A549 (cell line): ENCODE measurements at regions not wholly inside any gene's neighbourhood (a gene's known extent, or its start where the extent isn't known, plus 50 kb on each side); places are given as distances from the start of the nearest gene placed in this dataset.
"Not testable (repeated sequence)": the region's sequence is repeated elsewhere in the genome, so short reads cannot be mapped to it uniquely, and the experiment has no call there.

Experiments used
- ATAC-seq, 2 experiments: fragments of 200-7000 bp in 1 of 2; fragments of >200 bp in 1 of 2; cut with Nextera tagmentation in 1 of 2; cut with Tn5 transposase in 1 of 2; 3 replicates each; pipeline versions ENCODE4 v1.8.0 to v1.9.1; 2018 to 2020; ENCODE audit warnings: mild to moderate bottlenecking in 1 of 2, moderate library complexity in 1 of 2
- CTCF ChIA-PET: fragments of 300-600 bp; sonication (Branson Sonifier 250); formaldehyde crosslinking; extraction: SDS; loops from one replicate; lab custom pipeline; 2021; ENCODE audit warnings: antibody characterized with exemption, inconsistent platforms; lab: Yijun Ruan, JAX
- POLR2A ChIA-PET: fragments of 350-600 bp; formaldehyde crosslinking; extraction: SDS; loops from one replicate; lab custom pipeline; 2021; ENCODE audit warnings: antibody characterized with exemption, inconsistent platforms; lab: Yijun Ruan, JAX
- DNase-seq, 2 experiments: peaks; one replicate each; pipeline versions ENCODE4 v3.0.0 to v3.0.0-alpha.2; 2011 to 2016; ENCODE audit warnings: low read depth in 1 of 2, low spot score in 1 of 2
- FAIRE-seq: peaks from 2 replicates; lab custom pipeline; 2011; peaks lifted over from hg19 to GRCh38; lab: Jason Lieb, UNC
- H3K27ac ChIP-seq, 2 experiments: fragments of >200 bp; sonication (Bioruptor Twin); formaldehyde crosslinking; 3 replicates each; pipeline ENCODE4 v1.5.1; 2016 to 2017
- H3K4me1 ChIP-seq: fragments of >200 bp; sonication (Bioruptor Twin); formaldehyde crosslinking; 3 replicates; pipeline ENCODE4 v1.6.1; 2016
- H3K4me2 ChIP-seq: fragments of >200 bp; sonication (Bioruptor Twin); formaldehyde crosslinking; 3 replicates; pipeline ENCODE4 v1.6.1; 2016
- H3K4me3 ChIP-seq: fragments of >200 bp; sonication (Bioruptor Twin); formaldehyde crosslinking; 3 replicates; pipeline ENCODE4 v1.5.1; 2016
- H3K9me3 ChIP-seq: fragments of >200 bp; sonication (Bioruptor Twin); formaldehyde crosslinking; 3 replicates; pipeline ENCODE4 v1.6.1; 2016
- BHLHE40 ChIP-seq: IDR thresholded peaks from 2 replicates; pipeline ENCODE4 v1.6.1; 2012; ENCODE audit warnings: low read depth, low read length, inconsistent platforms
- CBX2 ChIP-seq: fragments of 200-600 bp; sonication (generic); IDR thresholded peaks from 2 replicates; pipeline ENCODE4 v1.6.1; 2016; ENCODE audit warnings: low read depth, mild to moderate bottlenecking, borderline replicate concordance
- E2F6 ChIP-seq: IDR thresholded peaks from 2 replicates; pipeline ENCODE4 v1.6.1; 2012; ENCODE audit warnings: low read depth, borderline replicate concordance
- EHMT2 ChIP-seq: fragments of 200-600 bp; sonication (generic); IDR thresholded peaks from 2 replicates; pipeline ENCODE4 v1.6.1; 2016; ENCODE audit warnings: antibody characterized with exemption, low read depth, mild to moderate bottlenecking, moderate library complexity
- EP300 ChIP-seq, 2 experiments: fragments of >200 bp; sonication (Bioruptor Twin); formaldehyde crosslinking; IDR thresholded peaks; 2 replicates in 1 of 2; 3 replicates in 1 of 2; pipeline ENCODE4 v1.6.1; 2016 to 2017
- FOSB ChIP-seq: fragments of 250-450 bp; sonication (Bioruptor Pico); IDR thresholded peaks from 2 replicates; pipeline ENCODE4 v1.5.0; 2020; ENCODE audit warnings: mild to moderate bottlenecking, moderate library complexity
- GATA3 ChIP-seq: IDR thresholded peaks from 2 replicates; pipeline ENCODE4 v1.6.1; 2012; ENCODE audit warnings: borderline replicate concordance
- HDAC2 ChIP-seq: fragments of 200-600 bp; sonication (generic); IDR thresholded peaks from 2 replicates; pipeline ENCODE4 v1.6.1; 2016
- HOXB13 ChIP-seq: fragments of 250-450 bp; sonication (Bioruptor Pico); IDR thresholded peaks from 2 replicates; pipeline ENCODE4 v1.5.0; 2020; ENCODE audit warnings: low read depth, mild to moderate bottlenecking, moderate library complexity
- MAFK ChIP-seq: fragments of 450-650 bp; IDR thresholded peaks from 2 replicates; pipeline ENCODE4 v1.6.1; 2014; ENCODE audit not compliant: partially characterized antibody
- NPAS2 ChIP-seq: fragments of 250-450 bp; sonication (Bioruptor Pico); IDR thresholded peaks from 2 replicates; pipeline ENCODE4 v1.8.0; 2022; ENCODE audit warnings: mild to moderate bottlenecking, moderate library complexity, borderline replicate concordance
- PBX3 ChIP-seq: IDR thresholded peaks from 2 replicates; pipeline ENCODE4 v1.6.1; 2012
- PHF8 ChIP-seq: fragments of 200-600 bp; sonication (generic); IDR thresholded peaks from 2 replicates; pipeline ENCODE4 v1.6.1; 2016; ENCODE audit warnings: low read depth, mild to moderate bottlenecking, antibody characterized with exemption, moderate library complexity, borderline replicate concordance
- POLR2A ChIP-seq: IDR thresholded peaks from 2 replicates; pipeline ENCODE4 v1.6.1; 2012; ENCODE audit warnings: mild to moderate bottlenecking, low read length
- RCOR1 ChIP-seq: fragments of 150-350 bp; IDR thresholded peaks from 2 replicates; pipeline ENCODE4 v1.6.1; 2014; ENCODE audit warnings: antibody characterized with exemption, low read length, low read depth
- RFX5 ChIP-seq: fragments of 450-650 bp; IDR thresholded peaks from 2 replicates; pipeline ENCODE4 v1.7.1; 2014; ENCODE audit warnings: antibody characterized with exemption, mild to moderate bottlenecking, moderate library complexity
- SREBF2 ChIP-seq: fragments of 450-650 bp; IDR thresholded peaks from 2 replicates; pipeline ENCODE4 v1.6.1; 2014; ENCODE audit warnings: mild to moderate bottlenecking, moderate library complexity
- ZFP36 ChIP-seq: fragments of 450-650 bp; IDR thresholded peaks from 2 replicates; pipeline ENCODE4 v1.6.1; 2014; ENCODE audit warnings: borderline replicate concordance; ENCODE audit not compliant: partially characterized antibody
- ZNF302 ChIP-seq: fragments of 250-450 bp; sonication (Bioruptor Pico); IDR thresholded peaks from 2 replicates; pipeline ENCODE4 v1.9.0; 2021; ENCODE audit warnings: inconsistent platforms, mild to moderate bottlenecking, moderate library complexity
- ZSCAN20 ChIP-seq: fragments of 250-450 bp; sonication (Bioruptor Pico); IDR thresholded peaks from 2 replicates; pipeline ENCODE4 v1.8.0; 2022; ENCODE audit warnings: mild to moderate bottlenecking, moderate library complexity
- whole genome bisulfite sequencing: methylation state at CpG from one replicate; pipeline ENCODE4 v1.1.6; 2017; ENCODE audit errors: missing lambda C conversion rate; 5-methylcytosine and 5-hydroxymethylcytosine counted together
- TF ChIP-seq, protein P1 (sequence below): fragments of 250-450 bp; sonication (Bioruptor Pico); IDR thresholded peaks from 2 replicates; pipeline ENCODE4 v1.5.0; 2020; ENCODE audit warnings: low read depth, mild to moderate bottlenecking, moderate library complexity

DNA sequence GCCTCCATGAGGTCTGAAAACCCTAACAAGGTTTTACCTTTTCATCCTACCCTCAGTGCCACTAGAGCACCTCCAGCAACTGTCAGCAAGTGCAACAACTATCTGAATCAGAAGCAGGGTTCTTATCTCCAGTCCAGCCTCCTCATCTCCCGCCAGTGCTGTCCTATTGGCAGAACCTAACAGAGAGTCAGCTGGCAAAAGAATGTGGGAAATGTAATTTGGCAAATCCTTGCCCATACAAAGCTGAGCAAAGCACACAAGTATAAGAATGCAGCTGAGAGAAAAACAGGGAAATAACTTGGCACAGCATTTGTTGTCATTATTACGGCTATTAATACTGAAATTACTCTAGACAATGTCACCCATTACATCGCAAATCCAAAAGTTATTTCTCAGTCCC is 124.2 kb downstream of the ATP6V1G3 start (continued):
- TF ChIP-seq PBX3 (no peak), BHLHE40 (no peak), SREBF2 (no peak)

- Histone ChIP-seq H3K27ac (no peak overlapping the region), H3K9me3 (no peaks in the 10 kb centered on the region), H3K4me3 (no peak overlapping the region), H3K4me2 (no peak overlapping the region), H3K4me1 (no peaks in the 10 kb centered on the region)
- CTCF ChIA-PET: no interaction called here
- TF ChIP-seq MAFK: peak; percentile 56
- TF ChIP-seq, protein P1, sequence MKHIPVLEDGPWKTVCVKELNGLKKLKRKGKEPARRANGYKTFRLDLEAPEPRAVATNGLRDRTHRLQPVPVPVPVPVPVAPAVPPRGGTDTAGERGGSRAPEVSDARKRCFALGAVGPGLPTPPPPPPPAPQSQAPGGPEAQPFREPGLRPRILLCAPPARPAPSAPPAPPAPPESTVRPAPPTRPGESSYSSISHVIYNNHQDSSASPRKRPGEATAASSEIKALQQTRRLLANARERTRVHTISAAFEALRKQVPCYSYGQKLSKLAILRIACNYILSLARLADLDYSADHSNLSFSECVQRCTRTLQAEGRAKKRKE: no peak
- no peak for TF ChIP-seq ZSCAN20
- TF ChIP-seq ZNF302 (CRISPR knock-in tag): no peak
- TF ChIP-seq HDAC2: no peak
- FAIRE-seq (no peak), ATAC-seq (no peak), DNase-seq (no peak)
- POLR2A ChIA-PET: no interaction called here
These were observed 129.2 kb downstream of the ATP6V1G3 start for GRCh38 chr1:198411240-198411639.

DNA sequence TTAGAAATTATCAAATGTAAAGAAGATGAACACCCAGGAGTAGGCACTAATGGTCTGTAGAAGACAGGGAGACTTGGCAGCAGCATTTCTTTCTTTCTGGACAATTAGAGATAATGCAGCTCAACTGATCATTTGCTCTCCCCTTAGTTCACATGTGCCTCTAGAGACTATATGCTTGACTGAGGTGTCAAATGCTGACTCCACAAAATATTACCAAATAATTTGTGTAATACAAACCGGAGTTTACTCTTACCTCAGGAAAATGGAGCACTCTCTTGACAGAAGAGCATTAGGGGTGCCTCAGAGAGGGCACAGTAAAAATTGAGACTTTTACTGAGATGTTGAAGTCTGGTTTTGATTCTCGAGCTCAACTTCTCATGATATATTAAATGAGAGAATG is 131.8 kb downstream of the ATP6V1G3 start:
- no peak for FAIRE-seq
- H3K4me3 ChIP-seq: no peak overlapping the region
- no peak overlapping the region for H3K27ac ChIP-seq
- no peaks in the 10 kb centered on the region for H3K4me1 ChIP-seq
- no peaks in the 10 kb centered on the region for H3K9me3 ChIP-seq
- ChIA-PET POLR2A (no interaction called here), CTCF (no interaction called here)
- no peak for DNase-seq
- TF ChIP-seq MAFK: peak; percentile 82
- no peak for TF ChIP-seq PBX3
- WGBS: 20% methylated on average over 2 of the region's 2 CpGs
- no peak for ATAC-seq
- no peak overlapping the region for H3K4me2 ChIP-seq

- FAIRE-seq, H3K4me3 ChIP-seq, POLR2A ChIA-PET, ATAC-seq, H3K27ac ChIP-seq, H3K4me1 ChIP-seq, DNase-seq, H3K9me3 ChIP-seq, H3K4me2 ChIP-seq: not testable (repeated sequence)
- CTCF ChIA-PET: interaction anchor here (0.9 to 1.3 kb wide), 3 partner anchors 9 to 564 kb away, joined by 3 to 4 read pairs (median 4); no protein-coding TSS in a partner anchor
- WGBS: 63% methylated on average over 8 of the region's 8 CpGs
These were observed 135.8 kb downstream of the ATP6V1G3 start for GRCh38 chr1:198404632-198405031.

- CTCF ChIA-PET: no interaction called here
- no peak overlapping the region for H3K4me2 ChIP-seq
- no peak for FAIRE-seq
- no peak for TF ChIP-seq FOSB (CRISPR knock-in tag)
- TF ChIP-seq POLR2A: no peak
- no peak for TF ChIP-seq EHMT2
- no peak for TF ChIP-seq ZFP36
- no peak for TF ChIP-seq RCOR1
- H3K4me1 ChIP-seq: no peaks in the 10 kb centered on the region
- ATAC-seq: no peak
- no peak overlapping the region for H3K4me3 ChIP-seq
- POLR2A ChIA-PET: no interaction called here
- 42% methylated on average over 4 of the region's 4 CpGs for WGBS
- H3K27ac ChIP-seq: no peak overlapping the region
- no peak for DNase-seq
- H3K9me3 ChIP-seq: no peaks in the 10 kb centered on the region
These were observed 140.4 kb downstream of the ATP6V1G3 start for GRCh38 chr1:198400063-198400462.

- H3K4me1 ChIP-seq: no peaks in the 10 kb centered on the region
- no peak for DNase-seq
- H3K4me2 ChIP-seq: no peak overlapping the region
- H3K9me3 ChIP-seq: no peaks in the 10 kb centered on the region
- H3K4me3 ChIP-seq: no peak overlapping the region
- no peak for FAIRE-seq
- H3K27ac ChIP-seq: no peak overlapping the region
- ChIA-PET POLR2A (no interaction called here), CTCF (no interaction called here)
- 84% methylated on average over 1 of the region's 1 CpG for WGBS
- ATAC-seq: no peak
- TF ChIP-seq E2F6 (no peak), PBX3 (no peak), MAFK (no peak), ZFP36 (no peak), GATA3 (no peak), PHF8 (no peak), EP300 (IDR thresholded peaks at IDR 0.05) (no peak), RFX5 (no peak), HOXB13 (no peak), SREBF2 (no peak), NPAS2 (CRISPR knock-in tag) (no peak), CBX2 (no peak)
These were observed 141.0 kb downstream of the ATP6V1G3 start for GRCh38 chr1:198399452-198399851.
